Hepatocyte (in vitro differentiated cells): ENCODE measurements at regions not wholly inside any gene's neighbourhood (a gene's known extent, or its start where the extent isn't known, plus 50 kb on each side); places are given as distances from the start of the nearest gene placed in this dataset.
"Not testable (repeated sequence)": the region's sequence is repeated elsewhere in the genome, so short reads cannot be mapped to it uniquely, and the experiment has no call there.

Experiments
- CTCF ChIP-seq: fragments of 200-600 bp; sonication (generic); IDR thresholded peaks from 2 replicates; pipeline ENCODE4 v1.5.1; 2016; ENCODE audit warnings: antibody characterized with exemption, mild to moderate bottlenecking; ENCODE audit not compliant: poor library complexity
- EZH2phosphoT487 ChIP-seq: fragments of 200-600 bp; sonication (generic); IDR thresholded peaks from one replicate; pipeline ENCODE4 v1.6.1; 2018; ENCODE audit warnings: antibody characterized with exemption, mild to moderate bottlenecking, low read depth, moderate library complexity; ENCODE audit not compliant: unreplicated experiment, severe bottlenecking

- TF ChIP-seq CTCF, EZH2phosphoT487: not testable (repeated sequence)
These were observed 91.1 kb upstream of the FCGR1A start for GRCh38 chr1:149691399-149691798.
